ENCODE measurements at regions not wholly inside any gene's neighbourhood (a gene's known extent, or its start where the extent isn't known, plus 50 kb on each side); places are given as distances from the start of the nearest gene placed in this dataset.
"Not testable (repeated sequence)": the region's sequence is repeated elsewhere in the genome, so short reads cannot be mapped to it uniquely, and the experiment has no call there.

- TF ChIP-seq, protein P1, sequence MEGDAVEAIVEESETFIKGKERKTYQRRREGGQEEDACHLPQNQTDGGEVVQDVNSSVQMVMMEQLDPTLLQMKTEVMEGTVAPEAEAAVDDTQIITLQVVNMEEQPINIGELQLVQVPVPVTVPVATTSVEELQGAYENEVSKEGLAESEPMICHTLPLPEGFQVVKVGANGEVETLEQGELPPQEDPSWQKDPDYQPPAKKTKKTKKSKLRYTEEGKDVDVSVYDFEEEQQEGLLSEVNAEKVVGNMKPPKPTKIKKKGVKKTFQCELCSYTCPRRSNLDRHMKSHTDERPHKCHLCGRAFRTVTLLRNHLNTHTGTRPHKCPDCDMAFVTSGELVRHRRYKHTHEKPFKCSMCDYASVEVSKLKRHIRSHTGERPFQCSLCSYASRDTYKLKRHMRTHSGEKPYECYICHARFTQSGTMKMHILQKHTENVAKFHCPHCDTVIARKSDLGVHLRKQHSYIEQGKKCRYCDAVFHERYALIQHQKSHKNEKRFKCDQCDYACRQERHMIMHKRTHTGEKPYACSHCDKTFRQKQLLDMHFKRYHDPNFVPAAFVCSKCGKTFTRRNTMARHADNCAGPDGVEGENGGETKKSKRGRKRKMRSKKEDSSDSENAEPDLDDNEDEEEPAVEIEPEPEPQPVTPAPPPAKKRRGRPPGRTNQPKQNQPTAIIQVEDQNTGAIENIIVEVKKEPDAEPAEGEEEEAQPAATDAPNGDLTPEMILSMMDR (IDR thresholded peaks at IDR 0.05; ENCODE audit: insufficient read depth, low read depth, low read length), result not testable (repeated sequence)
- not testable (repeated sequence) for TF ChIP-seq EZH2 (IDR thresholded peaks at IDR 0.05; ENCODE audit: insufficient read depth, low read length)
These were observed 52.3 kb upstream of the BMP5 start for GRCh38 chr6:55927713-55928112.
